Esophagus squamous epithelium (tissue), 4 donors: ENCODE measurements at regions not wholly inside any gene's neighbourhood (a gene's known extent, or its start where the extent isn't known, plus 50 kb on each side); places are given as distances from the start of the nearest gene placed in this dataset.

Source experiments
- POLR2A ChIP-seq, 4 donors: fragments of 450-650 bp; IDR thresholded peaks; one replicate each; pipeline ENCODE4 v1.6.1; 2017; ENCODE audit warnings: antibody characterized with exemption in 4 of 4, mild to moderate bottlenecking in 4 of 4, moderate library complexity in 3 of 4
- TF ChIP-seq, protein P1 (sequence below), 6 experiments: fragments of 450-650 bp in 4 of 6; fragments of 200-600 bp in 2 of 6; sonication (generic) in 2 of 6; IDR thresholded peaks; one replicate each; pipeline ENCODE4 v1.5.1; 2016 to 2019; ENCODE audit warnings: antibody characterized with exemption in 6 of 6, mild to moderate bottlenecking in 4 of 6, moderate library complexity in 4 of 6

DNA sequence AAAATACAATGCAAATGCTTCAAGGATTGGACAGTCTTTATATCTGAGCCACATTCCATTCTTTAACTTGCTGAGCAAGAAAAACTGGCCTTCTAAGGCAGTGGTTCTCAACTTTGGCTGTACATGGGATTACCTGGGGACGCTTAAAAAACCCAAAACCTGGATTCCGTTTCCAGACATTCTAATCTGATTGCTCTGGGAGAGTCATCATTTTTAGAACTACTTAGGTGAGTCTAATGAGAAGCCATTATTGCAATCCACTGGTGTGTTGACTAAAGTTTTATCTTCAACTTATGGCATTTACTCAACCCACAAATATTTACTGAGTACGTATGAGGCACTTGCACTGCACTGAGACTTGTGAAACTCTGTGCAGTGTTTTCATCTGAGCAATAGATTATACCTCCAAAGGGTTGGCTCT, 195.7 kb upstream of the ATP11B start:
- TF ChIP-seq, protein P1, sequence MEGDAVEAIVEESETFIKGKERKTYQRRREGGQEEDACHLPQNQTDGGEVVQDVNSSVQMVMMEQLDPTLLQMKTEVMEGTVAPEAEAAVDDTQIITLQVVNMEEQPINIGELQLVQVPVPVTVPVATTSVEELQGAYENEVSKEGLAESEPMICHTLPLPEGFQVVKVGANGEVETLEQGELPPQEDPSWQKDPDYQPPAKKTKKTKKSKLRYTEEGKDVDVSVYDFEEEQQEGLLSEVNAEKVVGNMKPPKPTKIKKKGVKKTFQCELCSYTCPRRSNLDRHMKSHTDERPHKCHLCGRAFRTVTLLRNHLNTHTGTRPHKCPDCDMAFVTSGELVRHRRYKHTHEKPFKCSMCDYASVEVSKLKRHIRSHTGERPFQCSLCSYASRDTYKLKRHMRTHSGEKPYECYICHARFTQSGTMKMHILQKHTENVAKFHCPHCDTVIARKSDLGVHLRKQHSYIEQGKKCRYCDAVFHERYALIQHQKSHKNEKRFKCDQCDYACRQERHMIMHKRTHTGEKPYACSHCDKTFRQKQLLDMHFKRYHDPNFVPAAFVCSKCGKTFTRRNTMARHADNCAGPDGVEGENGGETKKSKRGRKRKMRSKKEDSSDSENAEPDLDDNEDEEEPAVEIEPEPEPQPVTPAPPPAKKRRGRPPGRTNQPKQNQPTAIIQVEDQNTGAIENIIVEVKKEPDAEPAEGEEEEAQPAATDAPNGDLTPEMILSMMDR (IDR thresholded peaks at IDR 0.05): no peak
- TF ChIP-seq POLR2A (IDR thresholded peaks at IDR 0.05): no peak
